ENCODE measurements at regions not wholly inside any gene's neighbourhood (a gene's known extent, or its start where the extent isn't known, plus 50 kb on each side); places are given as distances from the start of the nearest gene placed in this dataset.

GRCh38 chr9:89743216-89743572 is 138.4 kb downstream of the GADD45G start:
- no peak overlapping the region for H3K4me3 ChIP-seq (ENCODE audit: low read depth, low read length)
- no peak for TF ChIP-seq CTCF (IDR thresholded peaks at IDR 0.05; ENCODE audit: control insufficient read depth, extremely low read depth, insufficient read depth)
- DNase-seq (ENCODE audit: low read depth), result no peak

DNA sequence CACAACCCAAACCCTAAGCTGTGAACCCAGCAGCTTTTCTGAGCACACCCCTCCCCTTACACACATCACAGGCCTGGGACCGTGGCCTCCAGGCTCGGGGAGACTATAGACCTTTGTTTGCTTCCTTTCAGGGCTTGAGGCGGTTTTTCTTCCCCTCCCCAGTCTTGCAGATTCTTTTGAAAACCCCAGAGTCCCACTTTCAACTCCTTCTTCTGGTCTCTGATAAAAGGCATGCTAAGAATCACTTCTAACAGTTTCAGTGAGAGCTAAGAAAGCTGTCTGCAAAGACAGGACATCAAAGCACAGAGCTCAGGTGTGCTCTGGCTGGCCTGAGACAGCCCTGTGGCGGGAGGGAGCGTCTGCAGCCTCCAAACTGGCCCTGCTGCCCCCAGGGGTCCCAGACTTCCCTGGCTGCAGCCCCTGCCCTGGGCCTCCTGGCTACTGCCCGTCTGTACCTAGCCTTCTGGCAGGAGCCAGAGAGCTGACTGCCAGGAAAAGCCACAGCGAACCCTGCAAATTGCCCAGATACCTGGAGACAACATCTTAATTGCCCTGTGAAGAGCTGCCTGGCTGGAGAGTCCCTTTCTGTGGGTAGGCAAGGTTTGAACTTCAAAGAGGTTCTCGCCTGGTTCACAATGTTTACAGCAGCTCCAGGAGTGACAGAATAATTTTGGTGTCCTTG is 138.9 kb downstream of the GADD45G start:
- TF ChIP-seq CTCF (IDR thresholded peaks at IDR 0.05; ENCODE audit: control insufficient read depth, extremely low read depth, insufficient read depth), result no peak
- no peak overlapping the region for H3K4me3 ChIP-seq (ENCODE audit: low read depth, low read length)
- DNase-seq (ENCODE audit: low read depth), result no peak

- no peak overlapping the region for H3K4me3 ChIP-seq (ENCODE audit: low read depth, low read length)
- TF ChIP-seq CTCF (IDR thresholded peaks at IDR 0.05; ENCODE audit: control insufficient read depth, extremely low read depth, insufficient read depth), result no peak
- no peak for DNase-seq (ENCODE audit: low read depth)
These were observed 139.4 kb downstream of the GADD45G start for GRCh38 chr9:89744255-89744648.

DNA sequence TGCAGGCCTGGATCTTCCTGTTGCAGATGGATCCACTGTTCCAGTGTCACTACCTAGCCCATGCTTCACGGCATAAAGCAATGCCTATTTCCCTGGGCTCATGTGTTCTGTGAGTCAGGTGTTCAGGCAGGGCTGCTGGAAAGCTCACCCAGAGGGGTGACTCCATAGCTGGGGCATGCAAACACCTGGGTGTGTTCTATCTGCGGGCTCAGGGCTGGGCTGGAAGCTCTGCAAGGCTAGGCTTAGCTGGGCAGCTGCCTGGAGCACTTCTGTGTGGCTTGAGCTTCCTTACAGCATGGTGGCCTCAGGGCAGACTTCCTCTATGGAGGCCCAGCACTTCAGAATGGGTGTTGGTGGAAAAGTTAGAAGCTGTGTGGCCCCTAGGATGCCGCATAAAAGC is 139.9 kb downstream of the GADD45G start:
- no peak overlapping the region for H3K4me3 ChIP-seq (ENCODE audit: low read depth, low read length)
- no peak for TF ChIP-seq CTCF (IDR thresholded peaks at IDR 0.05; ENCODE audit: control insufficient read depth, extremely low read depth, insufficient read depth)
- DNase-seq (ENCODE audit: low read depth), result no peak

DNA sequence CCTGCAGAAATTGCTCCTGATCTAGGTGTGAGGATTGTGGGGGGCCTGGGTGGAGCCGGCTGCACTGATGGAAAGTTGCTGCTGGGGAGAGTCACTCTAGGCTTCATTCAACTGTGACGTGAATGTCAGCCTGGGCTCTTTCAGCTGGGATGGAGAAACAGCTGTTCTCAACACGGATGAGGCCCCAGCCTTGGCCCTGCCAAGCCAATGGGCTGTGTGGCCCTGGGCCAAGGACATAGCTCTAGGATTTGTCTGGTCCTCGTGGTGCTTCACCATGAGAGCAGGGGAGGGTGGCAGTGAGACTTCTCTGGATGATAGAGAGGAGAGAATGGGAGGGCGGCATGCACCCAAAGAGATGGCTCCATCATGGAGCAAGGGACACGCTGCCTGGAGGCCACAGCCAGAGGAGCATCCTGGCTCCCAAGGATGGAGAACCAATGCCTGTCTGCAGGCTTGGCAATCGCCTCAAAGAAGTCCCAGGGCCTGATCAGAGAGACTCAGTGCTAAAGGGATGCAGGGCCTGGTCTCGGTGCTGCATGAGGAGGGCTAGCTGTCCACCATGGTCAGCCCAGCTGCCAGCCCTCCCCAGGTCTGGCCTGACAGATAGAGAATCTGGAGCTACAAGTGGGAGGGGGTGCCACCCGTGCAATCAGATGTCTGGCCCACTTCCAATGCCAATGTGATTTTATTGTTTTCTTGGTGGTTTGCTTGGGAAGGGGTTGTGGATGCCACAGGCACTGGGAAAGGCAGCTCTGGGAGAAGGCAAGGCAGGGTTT is 141.0 kb downstream of the GADD45G start:
- H3K4me3 ChIP-seq (ENCODE audit: low read depth, low read length), result no peak overlapping the region
- TF ChIP-seq CTCF (IDR thresholded peaks at IDR 0.05; ENCODE audit: control insufficient read depth, extremely low read depth, insufficient read depth), result no peak
- no peak for DNase-seq (ENCODE audit: low read depth)

DNA sequence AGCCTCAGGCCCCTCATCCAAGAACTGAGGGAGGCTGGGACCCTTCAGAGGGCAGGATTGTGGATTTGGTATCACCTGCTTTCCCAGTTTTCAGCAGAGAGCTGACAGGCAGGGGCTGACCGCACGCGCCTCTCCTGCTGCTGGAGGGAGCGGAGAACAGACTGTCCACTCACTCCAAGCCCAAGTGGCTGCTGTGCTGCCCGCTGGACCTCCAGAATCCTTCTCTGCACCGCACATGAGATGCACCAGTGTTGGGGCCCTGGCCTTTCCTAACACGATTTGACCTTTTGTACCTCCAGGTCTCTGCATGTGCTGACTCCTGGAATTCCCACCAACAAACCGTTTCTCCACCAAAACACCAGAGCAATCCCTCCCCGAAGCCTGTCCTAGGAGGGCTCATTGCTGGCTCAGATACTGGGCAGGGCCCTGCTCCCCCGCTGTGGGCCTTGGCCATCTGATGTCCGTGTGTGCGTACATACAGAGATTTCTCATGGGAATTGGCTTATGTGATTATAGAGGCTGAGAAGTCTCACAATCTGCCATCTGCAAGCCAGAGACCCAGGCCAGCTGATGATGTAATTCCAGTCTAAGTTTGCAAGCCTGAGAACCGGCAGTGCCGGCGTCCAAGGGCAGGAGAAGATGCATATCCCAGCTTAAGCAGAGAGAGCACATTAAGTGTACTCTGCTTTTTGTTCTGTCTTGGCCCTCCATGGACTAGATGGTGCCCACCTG is 141.7 kb downstream of the GADD45G start:
- H3K4me3 ChIP-seq (ENCODE audit: low read depth, low read length), result no peak overlapping the region
- TF ChIP-seq CTCF (IDR thresholded peaks at IDR 0.05; ENCODE audit: control insufficient read depth, extremely low read depth, insufficient read depth), result no peak
- DNase-seq (ENCODE audit: low read depth), result peak; percentile 61
